Fibroblast of skin of scalp (primary cell): ENCODE measurements at regions not wholly inside any gene's neighbourhood (a gene's known extent, or its start where the extent isn't known, plus 50 kb on each side); places are given as distances from the start of the nearest gene placed in this dataset.
"Not testable (repeated sequence)": the region's sequence is repeated elsewhere in the genome, so short reads cannot be mapped to it uniquely, and the experiment has no call there.

ENCODE experiments used
- DNase-seq: peaks from one replicate; pipeline ENCODE4 v3.0.0-alpha.2; 2013

DNA sequence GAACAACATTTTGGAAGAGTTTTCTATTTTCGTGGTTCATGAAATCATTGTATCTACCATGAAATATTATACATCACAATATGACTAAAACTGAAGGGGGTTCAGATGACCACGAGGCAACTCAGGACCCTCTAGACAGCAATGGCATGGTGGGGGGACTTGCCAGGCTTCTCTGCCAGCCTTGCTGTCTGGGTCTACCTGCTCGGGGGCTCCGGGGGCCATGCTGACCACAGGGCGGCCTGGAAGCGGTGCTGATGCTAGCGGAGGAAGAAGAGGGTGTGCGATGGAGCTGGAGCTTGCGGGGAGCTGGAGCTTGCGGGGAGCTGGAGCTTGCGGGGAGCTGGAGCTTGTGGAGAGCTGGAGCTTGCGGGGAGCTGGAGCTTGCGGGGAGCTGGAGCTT is 89.2 kb upstream of the IRX4 start:
- no peak for DNase-seq

DNA sequence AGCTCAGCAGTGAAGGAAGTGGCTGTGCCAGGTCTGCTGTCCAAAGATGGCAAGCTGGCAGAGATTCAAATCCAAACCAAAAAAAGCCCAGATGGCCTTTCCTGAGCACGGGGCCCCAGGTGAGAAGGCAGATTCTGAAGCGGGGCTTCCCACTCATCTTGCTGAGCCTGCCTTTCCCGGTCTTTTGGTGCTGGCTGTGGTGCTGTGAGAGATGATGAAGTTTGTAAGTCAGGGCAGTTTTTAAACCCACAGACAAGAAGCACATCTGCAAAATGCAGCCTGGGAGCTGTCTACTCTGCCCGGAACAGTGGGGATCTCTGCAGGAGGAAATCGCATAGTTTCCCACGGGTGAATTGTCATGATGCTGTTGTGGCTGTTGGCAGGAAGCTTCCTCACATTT is 85.0 kb upstream of the IRX4 start:
- no peak for DNase-seq

DNA sequence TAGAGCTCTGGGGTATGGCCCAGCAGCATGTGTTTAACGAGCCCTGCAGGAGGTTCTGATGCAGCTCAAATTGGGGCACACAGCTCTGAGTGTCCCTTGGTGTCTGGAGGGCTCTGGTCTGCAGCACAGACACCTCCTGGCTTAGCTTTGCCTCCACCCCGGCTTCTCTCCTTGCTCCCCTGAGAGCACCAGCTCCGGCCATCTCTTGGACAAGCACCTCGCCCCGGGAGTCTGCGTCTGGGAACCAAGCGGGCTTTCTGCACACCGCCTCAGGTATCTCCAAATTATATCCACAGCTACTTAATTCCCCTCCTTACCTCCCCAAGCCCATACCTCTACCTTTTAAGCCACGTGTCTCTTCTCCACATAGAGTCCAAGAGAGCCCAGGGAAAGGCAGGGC is 83.7 kb upstream of the IRX4 start:
- DNase-seq = no peak

DNA sequence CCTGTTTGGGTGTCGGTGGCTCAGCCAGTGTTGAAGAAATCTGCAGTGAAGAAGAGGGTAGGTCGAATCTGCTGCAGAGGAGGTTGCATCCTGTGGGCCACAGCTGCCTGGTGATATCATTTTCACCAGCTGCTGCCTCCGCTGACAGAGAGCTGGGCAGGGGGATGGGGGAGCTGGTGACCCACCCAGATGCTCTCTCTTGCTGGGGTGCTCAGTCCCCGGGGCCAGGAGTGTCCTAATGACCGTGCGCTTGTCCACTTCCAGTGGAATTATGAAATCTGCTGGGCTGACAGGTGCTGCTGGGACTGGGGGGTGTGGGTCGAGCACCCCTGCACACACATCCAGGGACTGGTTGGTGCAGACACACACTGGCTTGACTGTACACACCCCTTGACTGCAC is 83.2 kb upstream of the IRX4 start:
- no peak for DNase-seq

DNA sequence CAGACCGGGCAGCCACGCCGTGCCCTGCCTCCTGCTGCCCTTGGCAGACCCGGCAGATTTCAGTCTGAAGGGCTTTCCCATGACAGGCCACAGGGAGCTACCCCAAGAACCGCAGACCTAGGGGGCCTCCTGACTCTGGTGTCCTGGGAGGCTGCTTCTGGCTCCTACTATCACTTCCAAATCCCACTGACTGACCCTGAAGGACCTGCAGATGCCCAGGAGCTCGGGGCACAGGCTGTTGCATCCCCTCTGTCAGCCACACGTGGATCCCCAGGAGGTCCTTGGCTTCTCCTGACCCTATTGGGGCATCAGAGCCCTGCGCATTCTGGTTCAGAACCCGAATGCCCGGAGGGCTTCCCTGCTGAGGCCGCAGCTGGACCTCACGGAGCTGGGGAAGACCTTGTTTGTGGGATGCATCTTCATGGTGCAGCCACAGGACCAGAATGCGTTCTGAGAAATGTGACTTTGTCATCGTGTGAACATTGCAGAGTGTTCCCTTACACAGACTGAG is 81.3 kb upstream of the IRX4 start:
- DNase-seq = no peak

DNA sequence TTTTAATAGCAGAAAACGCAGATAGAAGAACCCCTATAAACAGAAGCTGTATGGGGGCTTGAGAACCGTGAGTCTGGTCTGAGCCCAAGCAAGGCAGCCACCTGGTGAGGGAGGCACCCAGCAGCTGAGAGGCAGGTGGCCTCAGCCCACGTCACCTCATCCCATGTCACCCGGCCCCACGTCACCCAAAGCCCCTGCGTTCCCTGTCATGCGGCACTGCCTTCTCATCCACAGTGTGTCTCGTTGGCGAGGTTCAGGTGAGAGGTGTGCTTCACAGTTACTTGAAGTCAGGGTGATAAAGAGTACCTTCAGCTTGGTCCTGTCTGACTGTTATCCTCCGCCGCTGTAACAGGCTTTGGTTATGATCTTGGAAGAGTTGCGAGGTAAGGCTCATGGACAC is 80.6 kb upstream of the IRX4 start:
- no peak for DNase-seq

DNA sequence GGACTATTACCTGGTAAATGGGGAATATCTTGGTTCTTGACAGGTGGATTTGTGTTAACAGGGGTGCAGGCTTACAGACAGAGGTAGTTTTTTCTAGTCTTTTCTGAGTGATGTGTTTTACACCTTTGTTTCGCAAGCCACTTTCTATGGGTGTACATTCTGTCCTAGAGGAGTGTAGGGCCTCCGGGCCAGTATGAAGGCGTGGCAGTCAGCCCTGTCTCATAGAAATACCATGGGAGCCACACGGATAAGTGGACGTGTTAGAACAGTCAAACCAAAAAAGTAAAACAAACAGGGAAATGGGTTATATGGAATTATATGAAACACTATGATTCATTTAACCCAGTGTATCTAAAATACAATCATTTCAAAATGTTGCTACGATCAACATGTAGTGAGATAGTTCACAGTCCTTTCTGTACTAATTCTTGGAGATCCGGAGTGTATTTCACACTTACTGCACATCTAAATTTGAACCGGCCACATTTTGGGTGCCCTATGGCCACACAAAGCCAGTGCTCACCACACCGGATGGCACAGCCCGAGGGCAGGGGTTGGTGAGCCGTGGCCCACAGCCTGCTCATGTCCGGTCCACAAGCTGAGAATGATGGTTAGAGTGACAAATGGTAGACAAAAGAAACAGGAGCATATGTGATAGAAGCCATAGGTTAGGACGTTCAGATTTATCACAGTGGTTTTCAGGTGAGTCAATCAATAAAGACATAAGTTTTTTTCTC is 80.1 kb upstream of the IRX4 start:
- no peak for DNase-seq

DNA sequence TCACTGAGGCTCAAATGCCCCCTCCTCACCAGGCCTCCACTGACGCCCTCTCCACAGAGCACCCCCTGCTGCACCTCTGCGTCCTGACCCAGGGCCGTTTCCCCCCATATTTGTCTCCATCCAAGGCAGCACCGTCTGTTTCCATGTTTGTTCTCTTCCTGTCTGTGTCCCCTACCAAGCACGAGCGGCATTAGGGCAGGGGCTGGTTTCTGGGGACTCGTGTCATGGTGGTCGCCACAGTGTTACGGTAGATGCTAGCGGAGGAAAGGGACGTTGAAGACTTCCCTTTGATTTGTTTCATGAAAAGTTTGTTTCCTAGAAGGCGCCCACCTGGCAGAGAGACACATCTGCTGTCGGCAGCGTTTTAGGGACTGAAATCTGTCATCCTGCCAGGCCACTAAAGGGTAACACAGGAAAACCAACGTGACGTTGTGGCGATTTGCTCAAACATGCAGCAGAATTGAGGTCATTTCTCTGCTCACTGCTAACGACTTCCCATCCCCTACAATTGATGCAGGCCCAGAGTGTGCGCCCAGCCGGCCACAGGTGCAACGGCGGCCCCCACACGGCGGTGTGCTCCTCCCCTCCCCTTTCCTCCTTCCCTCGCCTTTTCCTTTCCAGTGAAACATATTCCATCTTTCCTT is 79.3 kb upstream of the IRX4 start:
- no peak for DNase-seq

DNA sequence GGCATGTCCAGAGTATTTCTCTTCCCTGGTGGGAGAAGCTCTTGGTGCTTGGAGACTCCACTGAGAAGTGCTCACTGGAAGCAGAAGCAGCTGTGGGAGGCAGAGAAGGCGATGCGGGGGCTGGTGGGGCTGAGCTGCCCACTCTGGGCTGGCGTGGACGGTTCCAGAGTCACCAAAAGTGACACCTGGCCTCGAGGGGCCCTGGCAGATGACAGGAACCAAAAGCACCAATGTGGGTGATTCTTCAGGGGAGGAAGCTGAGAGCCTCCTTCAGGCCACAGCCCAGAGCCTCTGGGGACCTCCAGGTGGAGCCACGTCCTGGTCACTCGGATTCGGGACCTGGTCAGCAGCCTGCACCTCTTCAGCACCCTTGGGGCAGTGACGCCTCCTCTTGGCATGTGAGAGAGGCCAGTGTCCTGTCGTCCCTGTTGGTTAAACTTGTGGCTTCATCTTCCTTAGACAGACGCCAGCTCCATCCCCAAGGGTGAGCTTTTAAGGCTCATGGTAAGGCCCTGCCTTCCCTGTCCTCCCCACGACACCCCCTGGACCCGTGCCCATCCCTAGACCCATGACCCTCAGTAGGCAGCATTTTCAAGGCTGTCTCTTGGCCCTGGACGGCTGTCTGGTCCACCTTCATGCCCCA is 78.7 kb upstream of the IRX4 start:
- no peak for DNase-seq

DNA sequence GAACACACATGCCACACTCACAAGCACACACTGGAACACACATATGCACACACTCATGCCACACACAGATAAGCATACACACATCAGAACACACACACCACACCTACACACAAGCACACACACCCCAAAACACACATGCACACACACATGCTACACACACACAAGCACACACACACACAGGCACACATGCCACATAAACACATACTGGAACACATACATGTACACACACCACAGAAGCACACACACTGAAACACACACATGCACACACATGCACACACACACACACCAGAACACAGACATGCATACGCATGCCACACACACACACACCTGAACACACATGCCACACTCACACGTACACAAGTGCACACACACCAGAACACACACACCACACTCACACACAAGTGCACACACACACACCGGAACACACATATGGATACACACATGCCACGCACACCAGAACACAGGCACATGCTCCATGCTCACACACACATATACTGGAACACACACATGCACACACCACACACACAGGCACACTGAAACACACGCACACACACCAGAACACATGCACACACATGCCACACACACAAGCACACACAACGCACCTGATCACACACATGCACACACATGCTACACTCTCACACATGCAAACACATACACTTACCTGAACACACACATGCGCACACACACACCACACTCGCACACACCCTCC is 78.0 kb upstream of the IRX4 start:
- no peak for DNase-seq

DNA sequence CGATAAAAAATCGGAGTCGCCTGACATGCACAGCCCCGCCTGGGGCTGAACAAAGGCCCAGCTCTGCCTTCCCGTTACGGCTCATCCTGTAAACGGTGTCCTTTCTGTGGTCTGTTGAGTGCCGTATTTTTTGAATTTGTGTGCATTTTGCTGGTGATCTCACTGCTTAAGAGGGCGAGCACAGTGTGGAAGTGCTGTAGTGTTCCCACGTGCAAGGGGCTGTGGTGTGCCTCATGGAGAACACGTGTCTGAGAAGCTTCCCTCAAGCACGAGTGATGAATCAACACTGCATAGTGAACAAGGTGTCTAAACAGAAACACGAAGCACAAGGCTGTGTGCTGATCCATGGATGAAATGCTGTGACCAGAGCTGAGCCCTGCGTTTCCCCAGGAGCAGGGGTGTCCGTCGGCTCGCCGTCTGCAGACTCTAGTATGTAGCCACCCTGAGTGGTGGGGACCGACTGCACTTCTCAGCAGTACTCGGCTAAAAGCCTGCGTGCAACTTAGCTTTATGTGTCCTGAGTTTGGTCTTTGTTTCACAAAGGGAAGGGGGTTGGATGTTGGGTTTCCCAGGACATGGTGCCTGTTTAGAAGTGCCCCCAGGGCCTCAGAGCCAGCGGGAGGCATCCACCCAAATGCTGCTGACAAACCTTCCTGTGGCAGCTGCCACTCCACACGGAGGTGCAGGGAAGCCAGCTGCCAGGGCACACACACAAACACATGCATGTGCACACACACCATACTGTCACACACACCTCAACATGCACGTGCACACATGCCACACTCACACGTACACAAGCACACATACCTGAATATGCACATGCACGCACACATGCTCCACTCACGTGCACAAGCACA is 77.2 kb upstream of the IRX4 start:
- no peak for DNase-seq

DNA sequence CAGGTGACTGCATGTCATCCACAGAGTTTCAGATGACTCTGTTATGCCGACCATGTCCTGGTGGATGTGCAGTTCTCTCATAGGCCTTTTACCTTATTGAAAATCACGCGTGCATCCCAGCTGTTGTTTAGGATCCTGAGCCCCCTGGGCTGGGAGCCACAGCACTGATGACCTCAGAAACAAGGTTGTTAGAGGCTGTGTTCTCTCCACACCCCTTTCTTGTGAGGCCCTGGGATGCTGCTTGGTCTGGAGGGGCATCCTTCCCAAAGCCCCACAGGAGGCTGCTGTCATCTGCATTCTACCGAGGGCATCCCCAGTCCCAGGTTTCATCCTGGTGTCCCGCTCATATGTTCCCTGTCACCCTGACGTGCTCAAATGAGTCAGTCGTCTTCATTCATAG is 76.5 kb upstream of the IRX4 start:
- no peak for DNase-seq

DNA sequence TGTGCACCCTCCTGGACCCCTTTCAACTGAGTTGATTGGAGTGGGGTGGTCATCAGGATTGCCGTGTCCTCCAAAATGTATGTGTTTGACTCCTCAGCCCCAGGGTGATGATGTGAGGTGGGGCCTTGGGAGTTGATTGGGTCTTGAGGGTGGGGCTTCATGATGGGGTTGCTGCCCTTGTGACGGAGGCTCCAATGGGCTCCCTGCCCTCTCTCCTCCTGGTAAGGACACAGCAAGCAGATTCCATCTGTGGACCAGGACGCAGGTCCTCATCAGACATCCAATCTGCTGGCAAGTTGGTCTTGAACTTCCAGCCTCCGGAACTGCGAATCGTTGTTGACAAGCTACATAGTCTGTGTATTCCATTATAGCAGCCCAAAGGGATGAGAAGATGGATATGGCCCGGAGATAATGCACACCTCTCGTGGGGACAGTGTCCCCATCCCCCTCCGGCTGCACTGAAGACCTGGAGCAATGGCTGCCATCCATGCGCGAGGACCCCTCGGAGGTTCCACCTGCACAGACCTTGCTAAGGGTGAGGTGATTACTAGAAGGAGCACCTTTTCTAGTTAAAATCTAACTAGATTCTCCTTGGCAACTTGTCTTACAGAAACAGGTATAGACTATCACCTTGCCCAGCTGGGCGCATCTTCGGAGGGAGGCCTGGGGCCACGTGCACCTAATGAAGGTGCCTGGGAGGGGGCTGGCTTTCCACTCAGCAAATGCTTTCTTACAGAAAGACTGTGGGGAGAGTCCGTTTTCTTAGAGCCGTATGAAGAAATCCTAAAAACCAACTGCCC is 75.7 kb upstream of the IRX4 start:
- no peak for DNase-seq

DNA sequence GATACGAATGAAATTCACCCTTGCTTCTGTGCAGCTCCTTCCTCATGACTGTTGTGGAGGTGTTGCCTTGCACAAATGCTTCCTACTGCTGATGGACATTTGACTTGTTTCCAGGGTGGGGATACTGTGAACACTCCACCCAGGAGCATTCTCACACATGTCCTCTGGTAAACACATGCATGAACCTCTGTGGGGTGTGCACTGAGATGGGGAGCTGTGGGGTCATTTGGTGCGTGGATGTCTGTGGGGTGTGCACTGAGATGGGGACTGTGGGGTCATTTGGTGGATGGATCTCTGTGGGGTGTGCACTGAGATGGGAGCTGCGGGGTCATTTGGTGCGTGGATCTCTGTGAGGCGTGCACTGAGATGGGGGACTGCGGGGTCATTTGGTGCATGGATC is 72.9 kb upstream of the IRX4 start:
- DNase-seq = no peak

DNA sequence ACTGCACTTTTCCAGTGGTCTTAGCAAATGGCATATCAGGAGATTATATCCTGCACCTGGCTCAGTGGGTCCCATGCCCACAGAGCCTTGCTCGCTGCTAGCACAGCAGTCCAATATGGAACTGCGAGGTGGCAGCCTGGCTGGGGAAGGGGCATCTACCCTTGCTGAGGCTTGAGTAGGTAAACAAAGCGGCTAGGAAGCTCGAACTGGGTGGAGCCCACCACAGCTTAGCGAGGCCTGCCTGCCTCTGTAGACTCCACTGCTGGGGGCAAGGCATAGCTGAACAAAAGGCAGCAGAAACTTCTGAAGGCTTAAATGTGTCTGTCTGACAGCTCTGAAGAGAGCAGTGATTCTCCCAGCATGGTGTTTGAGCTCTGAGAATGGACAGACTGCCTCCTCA is 71.0 kb upstream of the IRX4 start:
- not testable (repeated sequence) for DNase-seq

DNA sequence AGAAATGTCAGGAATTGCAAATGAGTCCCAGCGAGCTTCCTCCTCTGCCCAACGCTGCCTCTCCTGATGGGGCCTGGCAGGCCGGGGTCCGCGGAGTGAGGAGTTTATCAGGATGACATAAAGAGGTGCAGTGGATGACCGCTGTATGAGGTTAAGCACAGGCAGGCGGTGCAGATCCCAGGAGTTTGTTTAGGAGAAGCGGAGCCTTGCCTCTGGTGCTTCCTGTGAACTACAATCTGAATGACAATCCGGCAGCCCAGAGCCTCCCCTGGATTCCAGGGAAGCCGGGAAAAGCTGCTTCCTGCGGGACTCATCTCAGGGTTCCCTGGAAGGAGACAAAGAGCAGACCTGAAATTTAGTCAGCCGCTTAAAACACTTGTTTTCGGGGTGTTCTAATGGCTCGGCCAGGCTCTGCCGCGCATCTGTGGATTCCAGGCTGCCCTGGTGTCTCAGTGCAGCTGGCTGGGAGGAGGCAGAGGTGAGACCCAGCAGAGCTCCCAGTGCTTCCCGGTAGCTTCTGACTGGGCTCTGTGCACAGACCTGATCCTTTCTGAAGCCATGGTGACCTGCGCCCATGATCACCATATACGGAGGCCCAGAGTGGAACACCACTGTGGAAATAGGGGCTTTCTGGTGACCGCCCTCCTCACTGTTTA is 69.8 kb upstream of the IRX4 start:
- DNase-seq = no peak

DNA sequence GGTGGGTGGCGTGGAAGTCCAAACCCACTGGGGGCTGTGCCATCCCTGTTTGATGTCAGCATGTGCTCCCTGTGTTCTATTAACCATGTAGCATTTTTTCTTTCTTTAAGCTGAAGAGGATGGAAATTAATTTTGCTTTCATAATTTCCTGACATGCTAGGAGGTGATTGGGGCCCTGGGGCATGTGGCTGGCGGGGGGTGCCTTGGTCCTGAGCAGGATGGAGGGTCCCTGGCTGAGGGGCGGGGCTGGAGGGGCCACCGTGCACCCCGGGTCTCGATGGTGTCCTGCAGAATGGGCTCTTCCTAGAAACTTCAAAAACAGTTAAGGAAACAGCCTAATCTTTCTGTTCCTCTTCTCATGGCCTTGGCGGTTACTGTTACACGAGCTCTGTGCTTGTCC is 69.3 kb upstream of the IRX4 start:
- no peak for DNase-seq

DNA sequence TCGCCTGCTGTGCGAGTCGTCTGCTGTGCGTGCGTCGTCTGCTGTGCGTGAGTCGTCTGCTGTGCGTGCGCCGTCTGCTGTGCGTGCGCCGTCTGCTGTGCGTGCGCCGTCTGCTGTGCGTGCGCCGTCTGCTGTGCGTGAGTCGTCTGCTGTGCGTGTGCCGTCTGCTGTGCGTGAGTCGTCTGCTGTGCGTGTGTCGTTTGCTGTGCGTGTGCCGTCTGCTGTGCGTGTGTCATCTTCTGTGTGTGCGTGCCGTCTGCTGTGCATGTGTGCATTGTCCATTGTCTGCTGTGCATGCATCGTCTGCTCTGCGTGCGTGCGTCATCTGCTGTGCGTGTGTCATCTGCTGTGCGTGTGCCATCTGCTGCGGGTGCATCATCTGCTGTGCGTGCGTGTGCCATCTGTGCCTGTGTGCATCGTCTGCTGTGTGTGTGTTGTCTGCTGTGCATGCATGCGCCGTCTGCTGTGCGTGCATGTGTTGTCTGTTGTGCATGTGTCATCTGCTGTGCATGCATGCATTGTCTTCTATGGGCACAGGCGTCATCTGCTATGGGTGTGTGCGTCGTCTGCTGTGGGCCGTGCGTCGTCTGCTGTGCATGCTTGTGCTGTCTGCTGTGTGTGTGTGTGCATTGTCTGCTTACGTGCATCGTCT is 68.6 kb upstream of the IRX4 start:
- no peak for DNase-seq

DNA sequence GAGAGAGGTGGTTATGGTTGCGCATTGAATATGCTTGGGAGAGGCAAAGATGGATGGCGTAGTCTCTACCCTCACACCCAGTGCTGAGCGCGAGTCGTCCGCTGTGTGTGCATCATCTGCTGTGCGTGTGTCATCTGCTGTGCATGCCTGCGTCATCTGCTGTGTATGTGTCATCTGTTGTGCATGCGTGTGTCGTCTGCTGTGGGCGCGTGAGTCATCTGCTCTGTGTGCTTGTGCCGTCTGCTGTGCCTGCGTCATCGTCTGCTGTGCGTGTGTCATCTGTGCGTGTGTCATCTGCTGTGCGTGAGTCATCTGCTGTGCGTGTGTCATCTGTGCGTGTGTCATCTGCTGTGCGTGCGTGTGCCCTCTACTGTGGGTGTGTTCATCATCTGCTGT is 68.0 kb upstream of the IRX4 start:
- DNase-seq = no peak

DNA sequence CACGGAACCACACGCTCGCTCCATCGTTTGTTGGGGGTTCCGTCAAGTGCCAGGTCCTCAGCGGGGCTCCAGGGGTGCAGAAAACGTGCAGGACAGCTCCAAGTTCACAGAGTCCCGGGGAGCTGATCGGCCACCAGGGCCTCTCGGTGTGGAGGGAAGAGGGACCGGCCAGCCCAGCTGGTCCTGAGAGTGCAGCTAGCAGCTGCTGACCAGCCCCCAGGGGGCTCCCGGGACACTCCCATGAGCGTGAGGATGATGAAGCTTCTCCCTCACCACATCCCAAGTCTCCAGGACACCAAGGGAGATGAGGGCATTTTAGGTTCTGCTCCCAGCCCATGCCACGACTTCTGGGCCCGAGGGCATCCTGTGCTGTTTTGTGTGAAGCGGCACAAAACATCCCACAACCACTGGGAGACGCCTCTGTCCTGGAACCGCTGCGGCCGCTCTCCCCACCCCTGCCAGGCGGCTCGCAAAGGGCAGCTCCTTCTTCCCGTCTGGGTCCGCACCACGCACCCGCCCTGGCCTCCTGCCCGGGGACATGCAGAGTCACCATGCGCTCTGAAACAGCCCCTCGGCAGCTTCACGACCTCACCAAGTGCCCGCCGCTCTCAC is 67.5 kb upstream of the IRX4 start:
- no peak for DNase-seq
